Activated CD4-positive, alpha-beta T cell treated with anti-CD3 and anti-CD28 coated beads, Interleukin-2, Interleukin-6, amounts not matched to agents 100 ng/mL and 50 ng/mL, durations not matched to agents 16 hours and 8 hours (primary cell): ENCODE measurements at regions not wholly inside any gene's neighbourhood (a gene's known extent, or its start where the extent isn't known, plus 50 kb on each side); places are given as distances from the start of the nearest gene placed in this dataset.

Experiments
- DNase-seq: peaks from one replicate; pipeline ENCODE4 v3.0.0-alpha.2; 2020

DNA sequence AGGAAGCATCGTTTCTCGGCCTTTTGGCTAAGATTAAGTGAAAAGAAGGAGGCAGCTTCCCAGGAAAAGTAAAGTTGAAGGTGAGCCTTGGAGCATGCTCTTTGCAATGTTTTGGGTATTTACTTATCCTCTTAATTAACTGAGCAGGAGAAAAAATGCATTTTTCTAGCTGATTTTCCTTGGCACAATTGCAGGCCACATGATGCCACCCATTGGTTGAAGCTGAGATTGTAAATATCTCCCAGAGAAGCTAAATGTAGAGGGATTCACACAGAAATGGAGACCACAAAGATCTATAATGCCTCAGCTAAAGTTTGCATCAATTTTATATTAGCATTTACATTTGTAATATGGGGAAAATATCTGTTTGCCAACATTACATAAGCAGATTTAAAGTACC is 294.1 kb downstream of the KCNS3 start:
- DNase-seq: no peak

- no peak for DNase-seq
These were observed 293.0 kb downstream of the KCNS3 start for GRCh38 chr2:18171191-18172139.

DNA sequence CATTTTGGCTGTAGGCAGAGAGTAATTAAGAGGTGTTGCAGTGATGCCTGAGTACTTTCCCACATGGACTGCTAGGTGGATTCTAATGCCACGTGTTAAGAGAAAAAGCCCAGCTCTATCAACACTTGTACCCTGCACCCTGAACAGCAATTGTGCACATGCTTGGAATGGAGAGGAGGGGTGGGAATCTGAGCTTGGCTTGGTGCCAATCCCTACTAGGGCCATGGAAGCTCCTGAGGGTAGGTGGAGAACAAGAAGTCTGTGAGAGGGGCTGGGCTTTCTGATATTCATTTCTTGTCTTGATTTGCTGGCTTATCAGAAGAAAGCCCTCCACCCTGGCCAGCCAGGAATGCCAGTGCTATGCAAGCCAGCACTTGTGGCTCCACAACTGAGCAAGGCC is 292.2 kb downstream of the KCNS3 start:
- no peak for DNase-seq

- DNase-seq: no peak
These were observed 291.4 kb downstream of the KCNS3 start for GRCh38 chr2:18169893-18170175.

DNA sequence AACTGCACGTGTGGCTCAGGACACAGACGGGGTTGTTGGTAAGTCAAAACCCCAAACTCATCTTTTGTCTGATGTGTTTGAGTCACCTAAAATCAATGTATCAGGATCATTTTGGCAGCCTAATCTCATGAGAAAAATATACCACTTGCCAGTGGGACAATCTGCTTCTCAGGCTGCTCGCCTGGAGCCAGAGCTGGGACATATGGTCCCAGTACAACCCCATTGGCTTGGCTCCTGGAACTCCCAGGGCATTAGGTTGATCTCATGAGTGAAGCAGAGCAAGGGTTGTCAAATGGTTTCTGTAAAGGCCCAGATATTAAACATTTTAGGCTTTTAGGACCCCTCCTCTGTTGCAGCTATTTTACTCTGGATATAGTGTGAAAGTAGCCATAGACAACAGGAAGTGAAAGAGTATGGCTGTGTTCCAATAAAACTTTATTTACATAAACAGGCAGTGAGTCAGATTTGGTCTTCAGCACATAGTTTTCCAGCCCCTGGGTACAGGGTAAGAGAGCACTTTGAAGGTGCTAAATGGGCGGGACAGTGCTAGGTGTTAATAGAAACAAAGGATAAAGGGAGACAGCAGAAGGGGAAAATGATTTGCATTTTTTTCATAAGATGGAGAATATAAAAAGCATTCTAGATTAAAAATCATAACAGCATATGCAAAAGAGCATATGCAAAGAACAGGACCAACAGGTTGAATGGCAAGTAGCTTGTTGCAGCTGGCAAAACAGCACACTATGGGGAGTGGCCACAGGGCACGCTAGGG is 290.8 kb downstream of the KCNS3 start:
- no peak for DNase-seq

DNA sequence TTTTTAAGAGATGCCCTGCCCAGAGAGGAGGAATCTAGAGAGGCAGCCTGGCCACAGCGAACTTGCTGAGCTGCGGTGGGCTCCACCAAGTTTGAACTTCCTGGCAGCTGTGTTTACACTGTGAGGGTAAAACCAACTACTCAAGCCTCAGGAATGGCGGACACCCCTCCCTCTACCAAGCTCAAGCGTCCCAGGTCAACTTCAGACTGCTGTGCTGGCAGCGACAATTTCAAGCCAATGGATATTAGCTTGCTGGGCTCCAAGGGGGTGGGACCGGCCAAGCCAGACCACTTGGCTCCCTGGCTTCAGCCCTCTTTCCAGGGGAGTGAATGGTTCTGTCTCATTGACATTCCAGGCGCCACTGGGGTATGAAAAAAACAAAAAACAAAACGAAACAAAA is 289.4 kb downstream of the KCNS3 start:
- DNase-seq: no peak

- DNase-seq: no peak
These were observed 283.2 kb downstream of the KCNS3 start for GRCh38 chr2:18161681-18162080.

GRCh38 chr2:18159896-18160295 is 281.4 kb downstream of the KCNS3 start:
- DNase-seq: no peak

- DNase-seq: no peak
These were observed 278.0 kb downstream of the KCNS3 start for GRCh38 chr2:18156421-18156820.

DNA sequence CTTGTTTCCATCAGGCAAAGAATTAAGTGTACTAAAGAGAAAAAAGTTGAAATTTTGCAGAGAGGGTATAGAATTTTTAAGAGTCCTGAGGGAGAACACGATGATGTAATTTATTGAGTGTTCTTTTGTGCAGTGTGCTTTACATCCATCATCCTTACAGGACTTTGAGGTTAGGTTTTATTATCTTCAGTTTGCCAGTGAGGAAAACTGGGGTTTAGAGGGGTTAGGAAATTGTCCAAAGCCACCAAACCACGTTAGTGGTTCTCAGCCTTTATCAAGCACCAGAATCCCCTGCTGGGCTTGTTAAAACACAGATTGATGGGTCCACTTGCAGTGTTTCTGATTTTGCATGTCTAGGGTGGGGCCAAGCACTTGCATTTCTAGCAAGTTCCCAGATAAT is 277.5 kb downstream of the KCNS3 start:
- no peak for DNase-seq

- no peak for DNase-seq
These were observed 276.3 kb downstream of the KCNS3 start for GRCh38 chr2:18154812-18155211.

DNA sequence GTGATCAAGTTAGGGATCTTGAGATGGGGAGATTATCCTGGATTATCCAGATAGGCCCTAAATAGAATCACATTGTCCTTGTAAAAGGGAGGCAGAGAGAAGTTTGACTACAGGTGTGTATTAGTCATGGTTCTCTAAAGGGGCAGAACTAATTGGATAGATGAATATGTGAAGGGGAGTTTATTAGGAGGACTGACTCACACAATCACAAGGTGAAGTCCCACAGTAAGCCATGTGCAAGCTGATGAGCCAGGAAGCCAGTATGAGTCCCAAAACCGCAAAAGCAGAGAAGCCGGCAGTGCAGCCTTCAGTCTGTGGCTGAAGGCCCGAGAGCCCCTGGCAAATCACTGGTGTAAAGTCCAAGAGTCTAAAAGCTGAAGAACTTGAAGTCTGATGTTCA is 275.8 kb downstream of the KCNS3 start:
- no peak for DNase-seq

GRCh38 chr2:18153741-18154140 is 275.3 kb downstream of the KCNS3 start:
- no peak for DNase-seq

GRCh38 chr2:18151237-18151636 is 272.8 kb downstream of the KCNS3 start:
- DNase-seq: no peak

DNA sequence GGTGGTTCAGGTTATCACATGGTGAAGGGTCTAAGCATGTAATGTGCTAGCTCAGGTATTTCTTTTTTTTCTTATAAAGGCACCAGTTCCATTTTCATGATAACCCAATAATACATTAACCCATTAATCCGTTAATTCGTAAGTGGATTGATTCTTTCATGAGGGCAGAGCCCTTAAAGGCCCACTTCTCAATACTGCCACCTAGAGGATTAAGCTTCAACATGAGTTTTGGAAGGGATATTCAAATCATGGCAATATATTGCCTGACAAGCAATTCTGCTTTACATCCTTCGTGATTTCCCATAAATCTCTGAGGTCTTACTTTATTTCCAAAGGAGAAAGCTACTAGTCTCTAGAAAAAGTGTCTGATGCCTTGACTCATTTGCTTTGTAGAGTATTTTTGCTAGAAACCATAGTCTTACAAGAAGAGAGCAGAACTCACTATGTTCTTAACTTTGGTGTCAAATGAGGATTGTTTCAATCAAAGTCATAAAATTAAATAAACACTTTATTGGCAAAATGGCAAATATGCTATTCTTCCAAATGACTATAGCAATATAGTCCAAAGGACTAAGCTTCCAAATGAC is 271.3 kb downstream of the KCNS3 start:
- DNase-seq: peak; percentile 52

DNA sequence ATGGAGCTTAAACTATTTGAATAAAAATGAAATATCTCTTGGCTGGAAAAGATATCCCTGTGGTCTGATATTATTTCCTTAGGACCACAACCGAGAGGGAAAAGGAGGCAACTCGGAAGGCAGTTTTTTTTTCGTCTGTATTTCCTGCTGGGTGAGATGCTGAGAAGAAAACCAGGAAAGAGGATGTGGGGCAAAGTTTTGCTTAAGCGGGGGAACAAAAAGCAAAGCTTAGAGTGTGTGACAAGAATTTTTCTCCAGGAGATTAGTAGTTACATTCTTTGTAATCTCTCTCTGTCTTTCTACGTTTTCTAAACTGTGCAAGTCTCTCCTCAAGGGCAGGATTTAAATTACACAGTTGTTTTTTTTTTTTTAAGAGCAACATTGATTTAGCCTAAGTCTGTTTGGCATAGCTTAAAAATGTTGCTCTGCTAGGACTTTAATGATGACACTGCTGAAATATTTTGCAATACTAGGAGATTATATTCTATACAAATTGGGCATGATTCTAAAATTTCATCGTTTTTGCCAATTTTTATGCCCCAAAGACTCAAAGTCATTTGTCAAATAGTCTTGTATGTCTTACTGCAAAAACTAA is 258.5 kb downstream of the KCNS3 start:
- no peak for DNase-seq

- DNase-seq: no peak
These were observed 254.8 kb downstream of the KCNS3 start for GRCh38 chr2:18133310-18133709.

DNA sequence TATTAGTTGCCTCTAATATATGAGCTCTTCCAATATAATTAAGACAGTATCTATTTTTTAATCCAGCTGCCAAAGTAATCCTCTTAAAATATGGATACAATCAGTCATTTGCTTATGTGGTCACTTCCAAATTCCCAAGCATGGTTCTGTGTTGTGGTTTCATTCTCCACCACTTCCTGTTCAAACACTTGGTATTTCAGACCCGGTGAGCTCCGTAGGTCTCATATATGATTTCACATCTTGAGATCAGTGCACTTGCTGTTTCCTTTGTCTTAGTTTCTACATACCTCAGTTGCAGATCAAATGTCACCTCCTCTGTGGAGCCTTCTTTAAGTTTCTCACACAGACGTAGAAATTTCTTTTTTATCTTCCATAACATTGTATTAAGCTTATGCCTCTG is 254.2 kb downstream of the KCNS3 start:
- DNase-seq: no peak

DNA sequence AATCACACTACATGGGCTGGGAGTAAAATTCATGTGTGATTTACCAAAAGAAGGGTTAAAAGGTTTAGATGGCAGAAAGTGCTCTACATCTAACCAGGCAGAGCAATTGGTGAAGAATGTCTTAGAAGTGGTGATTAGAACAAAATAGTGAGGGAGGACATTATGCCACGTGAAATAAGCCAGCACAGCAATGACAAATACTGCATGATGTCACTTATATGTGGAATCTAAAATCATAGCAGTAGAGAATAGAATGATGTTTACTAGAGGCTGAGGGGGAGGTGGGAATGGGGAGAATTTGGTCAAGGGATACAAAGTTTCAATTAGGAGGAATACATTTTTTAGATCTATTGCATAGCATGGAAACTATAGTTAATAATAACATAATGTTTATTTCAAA is 253.3 kb downstream of the KCNS3 start:
- no peak for DNase-seq

DNA sequence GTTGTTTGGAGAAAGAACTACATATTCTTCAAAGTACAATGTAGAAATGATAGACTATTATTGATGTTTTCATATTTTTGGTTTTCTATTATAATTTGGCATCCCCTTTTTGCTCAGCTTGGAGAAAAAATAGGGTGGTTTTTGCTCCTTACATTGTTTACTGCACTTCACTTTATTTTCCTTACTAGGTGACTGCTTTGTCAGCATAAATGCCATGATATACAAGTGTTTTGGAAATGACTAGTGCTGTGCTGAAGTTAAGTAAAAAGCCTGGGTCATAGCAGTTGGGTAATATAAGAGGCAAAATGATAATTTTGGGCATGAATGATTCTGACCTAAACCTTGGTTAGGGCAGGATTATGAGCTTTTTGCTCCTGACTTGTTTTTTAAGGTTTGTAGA is 250.9 kb downstream of the KCNS3 start:
- DNase-seq: no peak

DNA sequence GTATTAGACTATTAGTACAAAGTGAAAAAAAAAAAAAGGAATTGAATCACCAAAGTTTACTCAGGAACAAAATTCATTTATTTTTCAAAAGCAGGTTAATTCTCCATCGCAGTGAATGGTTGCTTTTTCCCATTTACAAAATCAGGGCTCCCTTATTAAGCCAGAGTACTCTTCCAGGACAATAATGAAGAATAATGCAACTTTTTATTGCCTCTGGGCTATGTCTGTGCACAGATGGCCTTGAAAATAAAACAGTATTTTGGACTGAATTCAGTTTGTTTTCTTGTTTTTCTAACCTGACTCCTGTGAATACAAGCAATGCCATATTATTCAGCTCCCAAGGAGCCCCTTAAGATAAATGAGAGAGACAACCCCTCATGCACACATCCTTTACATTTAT is 246.8 kb downstream of the KCNS3 start:
- DNase-seq: no peak

DNA sequence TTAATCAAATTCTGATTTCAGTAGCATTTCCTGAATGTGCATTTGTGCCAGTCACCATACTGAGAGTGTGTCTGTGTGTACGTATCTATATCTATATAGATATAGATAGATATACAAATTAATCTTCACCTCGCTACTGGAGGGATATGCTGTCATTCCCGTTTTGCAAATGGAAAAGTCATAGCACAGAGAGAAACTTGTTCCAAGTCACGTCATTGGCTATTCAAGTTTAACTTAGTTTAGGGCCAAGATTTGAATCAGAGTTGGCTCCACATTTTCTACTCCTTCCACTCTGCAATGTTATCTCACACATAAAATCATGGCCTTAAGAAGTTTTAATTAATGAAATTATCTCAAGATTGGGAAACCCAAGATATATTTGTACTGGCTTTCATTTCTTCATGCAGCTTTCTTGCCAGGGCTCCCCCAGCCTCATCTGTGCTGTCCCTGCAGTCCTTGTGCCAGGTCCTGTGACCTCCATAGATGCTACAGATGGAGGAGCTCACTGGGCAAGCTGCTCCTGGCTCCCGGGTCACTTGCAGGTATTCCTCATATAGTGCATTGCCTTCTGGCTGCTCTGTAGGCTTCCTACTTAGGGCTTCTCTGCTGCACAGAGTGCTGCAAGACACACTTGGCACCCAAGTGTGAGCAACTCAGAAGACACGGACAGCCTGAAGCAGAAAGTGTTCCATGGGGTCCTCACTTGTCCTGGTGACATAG is 245.8 kb downstream of the KCNS3 start:
- DNase-seq: no peak

DNA sequence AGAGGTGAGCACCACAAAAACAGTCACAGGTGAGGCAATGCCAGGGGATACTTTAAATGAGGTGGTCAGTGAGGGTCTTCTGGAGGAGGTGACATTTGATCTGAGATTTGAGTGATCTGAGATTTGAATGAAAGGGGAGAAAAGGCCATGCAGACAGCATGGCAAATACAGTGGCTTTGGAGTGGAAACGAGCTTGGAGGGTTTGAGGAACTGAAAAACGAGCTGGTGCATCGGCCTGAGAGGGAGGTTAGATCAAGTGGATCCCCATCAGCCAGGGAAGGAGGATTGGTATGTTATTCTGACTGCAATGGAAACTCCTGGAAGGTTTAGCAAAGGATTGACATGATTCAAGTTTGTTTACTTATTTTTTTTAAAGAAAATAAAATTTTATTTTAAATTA is 245.1 kb downstream of the KCNS3 start:
- DNase-seq: no peak
